Activated CD8-positive, alpha-beta T cell treated with anti-CD3 and anti-CD28 coated beads for 36 hours (primary cell): ENCODE measurements at regions not wholly inside any gene's neighbourhood (a gene's known extent, or its start where the extent isn't known, plus 50 kb on each side); places are given as distances from the start of the nearest gene placed in this dataset.

Source experiments
- ATAC-seq: fragments of 200-7000 bp; cut with Tn5 transposase; one replicate; pipeline ENCODE4 v1.10.0; 2021; ENCODE audit warnings: mild to moderate bottlenecking, moderate library complexity
- CTCF ChIA-PET: fragments of 350-600 bp; sonication (Branson Sonifier 250); formaldehyde crosslinking; loops from one replicate; lab custom pipeline; 2021; ENCODE audit warnings: antibody characterized with exemption; lab: Charles Lee
- POLR2A ChIA-PET: fragments of 350-600 bp; sonication (Branson Sonifier 250); formaldehyde crosslinking; loops from one replicate; lab custom pipeline; 2021; ENCODE audit warnings: antibody characterized with exemption; lab: Charles Lee
- DNase-seq: peaks from one replicate; pipeline ENCODE4 v3.0.0-alpha.2; 2020
- H3K27ac Mint-ChIP-seq: one replicate; pipeline ENCODE4 v1.8.0; 2021; ENCODE audit warnings: mild to moderate bottlenecking, mixed read lengths
- H3K27me3 Mint-ChIP-seq: one replicate; pipeline ENCODE4 v1.8.0; 2021; ENCODE audit warnings: mixed read lengths
- H3K36me3 Mint-ChIP-seq: one replicate; pipeline ENCODE4 v1.8.0; 2021; ENCODE audit warnings: low read depth, mixed read lengths
- H3K4me1 Mint-ChIP-seq: one replicate; pipeline ENCODE4 v1.8.0; 2021; ENCODE audit warnings: low read depth, mixed read lengths
- H3K4me3 Mint-ChIP-seq: one replicate; pipeline ENCODE4 v1.8.0; 2021; ENCODE audit warnings: mild to moderate bottlenecking, moderate library complexity, mixed read lengths
- H3K9me3 Mint-ChIP-seq: one replicate; pipeline ENCODE4 v1.8.0; 2021; ENCODE audit warnings: mixed read lengths
- intact Hi-C: fragments of 100-400 bp; cut with micrococcal nuclease; formaldehyde crosslinking; loops from one replicate; pipeline ENCODE4 v1.10.0; 2022
- TF ChIP-seq, protein P1 (sequence below): fragments of 200-600 bp; IDR thresholded peaks from one replicate; pipeline ENCODE4 v1.8.0; 2022; ENCODE audit warnings: antibody characterized with exemption, mild to moderate bottlenecking

DNA sequence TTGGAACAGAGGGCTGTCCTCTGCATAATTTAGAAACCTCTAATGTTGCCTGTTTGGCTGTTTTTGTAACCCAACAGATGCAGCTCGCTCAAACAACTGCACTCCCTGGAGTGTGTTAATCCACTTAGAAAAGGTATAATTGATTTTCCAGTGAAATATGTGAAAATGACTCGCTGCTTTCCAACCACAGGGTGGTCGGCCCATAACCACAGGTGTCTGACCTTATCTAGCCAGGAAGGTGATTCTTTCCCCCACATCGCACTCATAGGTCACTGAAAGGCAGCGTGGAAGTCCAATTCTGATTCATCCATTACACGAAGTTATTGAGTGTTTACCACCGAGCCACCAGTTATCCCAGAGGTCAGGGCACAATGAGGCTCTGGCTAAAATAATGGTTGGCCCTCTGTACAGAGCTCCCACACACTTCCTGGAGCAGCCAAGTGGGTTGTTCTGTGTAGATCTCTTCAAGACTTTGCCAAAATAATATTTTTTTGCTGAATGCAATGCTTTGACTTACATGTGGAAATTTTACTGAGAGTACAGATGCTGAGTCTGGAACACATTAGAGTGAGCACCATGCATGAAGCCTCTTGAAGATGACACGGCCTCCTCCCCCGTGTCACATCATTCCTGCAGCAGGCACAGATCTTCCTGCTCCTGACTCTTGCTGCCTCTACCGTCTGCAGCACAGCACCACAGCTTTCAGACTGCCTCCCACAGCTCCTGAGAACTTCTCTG, 396.2 kb downstream of the ZNF516 start:
- TF ChIP-seq, protein P1, sequence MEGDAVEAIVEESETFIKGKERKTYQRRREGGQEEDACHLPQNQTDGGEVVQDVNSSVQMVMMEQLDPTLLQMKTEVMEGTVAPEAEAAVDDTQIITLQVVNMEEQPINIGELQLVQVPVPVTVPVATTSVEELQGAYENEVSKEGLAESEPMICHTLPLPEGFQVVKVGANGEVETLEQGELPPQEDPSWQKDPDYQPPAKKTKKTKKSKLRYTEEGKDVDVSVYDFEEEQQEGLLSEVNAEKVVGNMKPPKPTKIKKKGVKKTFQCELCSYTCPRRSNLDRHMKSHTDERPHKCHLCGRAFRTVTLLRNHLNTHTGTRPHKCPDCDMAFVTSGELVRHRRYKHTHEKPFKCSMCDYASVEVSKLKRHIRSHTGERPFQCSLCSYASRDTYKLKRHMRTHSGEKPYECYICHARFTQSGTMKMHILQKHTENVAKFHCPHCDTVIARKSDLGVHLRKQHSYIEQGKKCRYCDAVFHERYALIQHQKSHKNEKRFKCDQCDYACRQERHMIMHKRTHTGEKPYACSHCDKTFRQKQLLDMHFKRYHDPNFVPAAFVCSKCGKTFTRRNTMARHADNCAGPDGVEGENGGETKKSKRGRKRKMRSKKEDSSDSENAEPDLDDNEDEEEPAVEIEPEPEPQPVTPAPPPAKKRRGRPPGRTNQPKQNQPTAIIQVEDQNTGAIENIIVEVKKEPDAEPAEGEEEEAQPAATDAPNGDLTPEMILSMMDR = no peak
- Mint-ChIP-seq H3K27ac (no peak overlapping the region), H3K4me3 (no peak overlapping the region), H3K9me3 (peaks cover 6% of the 10 kb centered on the region), H3K27me3 (peaks cover 5% of the 10 kb centered on the region), H3K36me3 (no peaks in the 10 kb centered on the region), H3K4me1 (peaks cover 7% of the 10 kb centered on the region)
- POLR2A ChIA-PET = no interaction called here
- CTCF ChIA-PET = no interaction called here
- intact Hi-C loops = no loop called here
- ATAC-seq (peak; percentile 47), DNase-seq (peak; percentile 54)

DNA sequence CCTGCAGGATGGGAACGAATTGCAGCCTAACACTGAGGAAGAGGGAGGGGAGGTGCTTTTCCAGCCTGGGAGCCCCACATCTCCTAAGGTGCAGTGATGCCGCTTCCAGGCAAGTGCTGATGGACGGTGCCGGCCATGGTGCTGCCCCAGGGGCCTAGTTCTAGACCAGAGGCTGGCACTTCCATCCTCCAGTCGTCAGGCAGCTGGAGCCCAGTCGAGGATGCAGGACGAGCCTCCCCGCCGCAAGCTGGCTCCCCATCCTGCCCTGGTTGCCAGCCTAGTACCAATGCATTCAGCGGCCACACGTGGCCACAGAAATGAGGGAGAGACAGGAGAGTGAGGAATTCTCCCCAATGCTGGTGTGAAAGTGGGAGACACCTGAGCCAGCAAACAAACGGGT, 413.5 kb downstream of the ZNF516 start:
- ChIA-PET POLR2A (no interaction called here), CTCF (no interaction called here)
- Mint-ChIP-seq H3K9me3 (no peaks in the 10 kb centered on the region), H3K4me1 (no peaks in the 10 kb centered on the region), H3K4me3 (no peak overlapping the region), H3K27me3 (no peaks in the 10 kb centered on the region), H3K27ac (no peak overlapping the region), H3K36me3 (no peaks in the 10 kb centered on the region)
- ATAC-seq (no peak), DNase-seq (no peak)
- TF ChIP-seq, protein P1 = no peak
- intact Hi-C loops = no loop called here

DNA sequence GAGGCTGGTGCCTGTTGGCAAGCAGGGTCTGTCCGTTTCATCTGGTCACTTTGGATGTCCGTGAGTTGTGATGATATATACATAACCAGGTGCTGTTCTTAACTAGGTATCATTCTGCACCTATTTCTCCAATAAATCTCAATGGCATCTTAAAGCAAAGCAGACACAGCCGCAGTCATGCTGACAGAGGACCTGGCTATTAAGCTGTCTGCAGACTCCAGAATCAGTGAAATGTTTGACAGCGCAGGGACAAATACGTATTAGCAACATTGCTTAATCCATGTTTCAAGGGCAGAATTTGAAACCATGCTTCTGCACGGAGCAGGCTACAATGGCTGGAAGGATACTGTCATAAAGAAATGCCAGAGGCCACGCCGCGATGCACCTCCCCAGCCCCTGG, 414.6 kb downstream of the ZNF516 start:
- H3K4me3 Mint-ChIP-seq = no peak overlapping the region
- ChIA-PET CTCF (no interaction called here), POLR2A (no interaction called here)
- H3K27ac Mint-ChIP-seq = no peak overlapping the region
- H3K27me3 Mint-ChIP-seq = no peaks in the 10 kb centered on the region
- ATAC-seq (no peak), DNase-seq (no peak)
- H3K36me3 Mint-ChIP-seq = no peaks in the 10 kb centered on the region
- intact Hi-C loops = no loop called here
- no peaks in the 10 kb centered on the region for H3K4me1 Mint-ChIP-seq
- no peaks in the 10 kb centered on the region for H3K9me3 Mint-ChIP-seq
- TF ChIP-seq, protein P1 = no peak

DNA sequence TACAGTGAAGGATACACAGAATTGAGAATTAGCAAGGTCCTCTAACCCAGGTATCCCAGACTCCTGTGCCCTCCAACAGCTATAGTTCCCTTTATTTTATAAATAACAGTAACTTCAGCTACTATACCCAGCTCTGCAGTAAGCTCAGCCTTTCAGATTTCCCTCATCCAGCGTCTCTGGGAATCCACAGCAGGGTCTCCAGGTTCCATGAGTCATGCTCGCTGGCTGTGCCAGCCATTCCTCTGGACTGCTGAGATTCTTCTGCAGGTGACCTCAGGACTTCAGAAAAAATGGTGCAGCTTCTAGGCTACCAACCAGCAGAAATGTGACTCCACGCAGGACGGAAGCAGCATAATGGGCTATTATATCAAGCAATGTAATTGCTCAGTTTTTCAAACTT, 419.3 kb downstream of the ZNF516 start:
- TF ChIP-seq, protein P1 = no peak
- Mint-ChIP-seq H3K4me1 (no peaks in the 10 kb centered on the region), H3K27ac (no peak overlapping the region), H3K9me3 (no peaks in the 10 kb centered on the region), H3K4me3 (no peak overlapping the region), H3K27me3 (peaks cover 2% of the 10 kb centered on the region), H3K36me3 (no peaks in the 10 kb centered on the region)
- intact Hi-C loops = no loop called here
- POLR2A ChIA-PET = no interaction called here
- DNase-seq (no peak), ATAC-seq (no peak)
- CTCF ChIA-PET = no interaction called here

DNA sequence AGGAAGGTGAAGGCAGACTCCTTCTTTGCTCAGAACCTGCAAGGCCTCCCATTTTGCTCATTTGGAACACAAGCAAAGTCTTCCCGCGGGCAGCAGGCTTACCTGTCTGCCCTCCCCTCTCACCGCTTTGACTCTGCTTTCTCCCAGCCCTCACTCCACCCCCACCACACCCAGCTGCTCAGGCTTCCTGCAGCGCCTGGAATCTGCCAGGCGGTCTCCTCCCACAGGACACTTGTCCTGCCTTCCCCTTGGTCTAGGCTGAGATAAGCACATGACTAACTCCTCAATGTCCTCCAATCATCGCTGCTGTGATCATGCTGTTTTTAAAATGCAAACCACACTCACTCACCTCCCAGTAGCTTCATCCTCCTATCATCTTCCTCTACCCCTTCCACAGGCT, 430.0 kb downstream of the ZNF516 start:
- Mint-ChIP-seq H3K36me3 (no peaks in the 10 kb centered on the region), H3K9me3 (no peaks in the 10 kb centered on the region), H3K4me3 (no peak overlapping the region), H3K4me1 (no peaks in the 10 kb centered on the region), H3K27ac (no peak overlapping the region), H3K27me3 (peaks cover 3% of the 10 kb centered on the region)
- intact Hi-C loops = no loop called here
- no peak for DNase-seq
- TF ChIP-seq, protein P1 = no peak
- ATAC-seq = no peak
- ChIA-PET POLR2A (no interaction called here), CTCF (no interaction called here)
